DOHH2 (cell line): ENCODE measurements at regions not wholly inside any gene's neighbourhood (a gene's known extent, or its start where the extent isn't known, plus 50 kb on each side); places are given as distances from the start of the nearest gene placed in this dataset.

Source experiments
- H3F3A ChIP-seq: fragments of 200-600 bp; sonication (generic), shearing (Covaris generic); 2 replicates; pipeline ENCODE4 v1.6.0; 2016; ENCODE audit warnings: antibody characterized with exemption, mild to moderate bottlenecking; ENCODE audit not compliant: control insufficient read depth, insufficient read depth
- H3K27ac ChIP-seq: fragments of 200-600 bp; sonication (generic); 2 replicates; pipeline ENCODE4 v1.5.1; 2014; ENCODE audit warnings: low read depth, mild to moderate bottlenecking, low read length, moderate library complexity
- H3K27me3 ChIP-seq: fragments of 200-600 bp; sonication (generic); 2 replicates; pipeline ENCODE4 v1.6.1; 2014; ENCODE audit warnings: mild to moderate bottlenecking, low read length, mixed read lengths; ENCODE audit not compliant: control insufficient read depth
- H3K36me3 ChIP-seq: fragments of 200-600 bp; sonication (generic); 2 replicates; pipeline ENCODE4 v1.6.1; 2014; ENCODE audit warnings: mild to moderate bottlenecking, low read length, moderate library complexity, mixed read lengths; ENCODE audit not compliant: control insufficient read depth
- H3K4me1 ChIP-seq: fragments of 200-600 bp; sonication (generic); 2 replicates; pipeline ENCODE4 v1.6.1; 2014; ENCODE audit warnings: mild to moderate bottlenecking, low read length, mixed read lengths; ENCODE audit not compliant: control insufficient read depth
- H3K4me2 ChIP-seq: fragments of 200-600 bp; sonication (generic); 2 replicates; pipeline ENCODE4 v1.6.0; 2014; ENCODE audit warnings: mild to moderate bottlenecking, low read length, moderate library complexity
- H3K4me3 ChIP-seq: fragments of 200-600 bp; sonication (generic); 2 replicates; pipeline ENCODE4 v1.5.1; 2014; ENCODE audit warnings: mild to moderate bottlenecking, low read length, mixed read lengths
- H3K79me2 ChIP-seq: fragments of 200-600 bp; sonication (generic); 2 replicates; pipeline ENCODE4 v1.6.1; 2014; ENCODE audit warnings: mild to moderate bottlenecking, low read length, mixed read lengths; ENCODE audit not compliant: control insufficient read depth
- H3K9me2 ChIP-seq: fragments of 200-600 bp; sonication (generic); replicated peaks from 2 replicates; pipeline ENCODE4 v1.6.1; 2014; ENCODE audit warnings: mild to moderate bottlenecking, low read length, mixed read lengths; ENCODE audit not compliant: control insufficient read depth
- H3K9me3 ChIP-seq: fragments of 200-600 bp; sonication (generic); 2 replicates; pipeline ENCODE4 v1.6.1; 2014; ENCODE audit warnings: antibody characterized with exemption, low read length, mixed read lengths; ENCODE audit not compliant: control insufficient read depth, insufficient read depth
- H4K20me1 ChIP-seq: fragments of 200-600 bp; sonication (generic); 2 replicates; pipeline ENCODE4 v1.6.0; 2014; ENCODE audit warnings: low read depth, mild to moderate bottlenecking, antibody characterized with exemption, low read length, moderate library complexity; ENCODE audit not compliant: control insufficient read depth, insufficient read depth
- CTCF ChIP-seq: fragments of 200-600 bp; sonication (generic); IDR thresholded peaks from one replicate; pipeline ENCODE4 v1.5.1; 2014; ENCODE audit warnings: antibody characterized with exemption, mild to moderate bottlenecking, low read depth, low read length; ENCODE audit not compliant: poor library complexity, severe bottlenecking
- EZH2phosphoT487 ChIP-seq: fragments of 200-600 bp; sonication (generic); IDR thresholded peaks from 2 replicates; pipeline ENCODE4 v1.6.1; 2017; ENCODE audit warnings: borderline replicate concordance, mild to moderate bottlenecking, antibody characterized with exemption, low read length, moderate library complexity, mixed read lengths

GRCh38 chr3:10700821-10701220 lies 115.2 kb upstream of the SLC6A11 start:
- H4K20me1 ChIP-seq, result no peaks in the 10 kb centered on the region
- H3K27ac ChIP-seq, result no peak overlapping the region
- H3K79me2 ChIP-seq, result no peaks in the 10 kb centered on the region
- no peaks in the 10 kb centered on the region for H3K36me3 ChIP-seq
- H3K27me3 ChIP-seq, result no peaks in the 10 kb centered on the region
- no peak overlapping the region for H3K4me2 ChIP-seq
- H3F3A ChIP-seq, result no peaks in the 10 kb centered on the region
- TF ChIP-seq EZH2phosphoT487 (no peak), CTCF (no peak)
- no peaks in the 10 kb centered on the region for H3K4me1 ChIP-seq
- H3K4me3 ChIP-seq, result no peak overlapping the region
- no peaks in the 10 kb centered on the region for H3K9me2 ChIP-seq
- no peaks in the 10 kb centered on the region for H3K9me3 ChIP-seq

GRCh38 chr3:10702961-10703740 lies 112.9 kb upstream of the SLC6A11 start:
- Histone ChIP-seq H3F3A (no peaks in the 10 kb centered on the region), H3K9me2 (no peaks in the 10 kb centered on the region), H3K36me3 (no peaks in the 10 kb centered on the region), H4K20me1 (no peaks in the 10 kb centered on the region), H3K27ac (no peak overlapping the region), H3K9me3 (no peaks in the 10 kb centered on the region), H3K79me2 (no peaks in the 10 kb centered on the region), H3K4me1 (no peaks in the 10 kb centered on the region), H3K4me3 (no peak overlapping the region), H3K4me2 (no peak overlapping the region), H3K27me3 (no peaks in the 10 kb centered on the region)
- TF ChIP-seq EZH2phosphoT487 (no peak), CTCF (no peak)

- no peak overlapping the region for H3K27ac ChIP-seq
- no peaks in the 10 kb centered on the region for H4K20me1 ChIP-seq
- H3K9me2 ChIP-seq, result no peaks in the 10 kb centered on the region
- TF ChIP-seq EZH2phosphoT487 (no peak), CTCF (peak; percentile 19)
- H3K27me3 ChIP-seq, result no peaks in the 10 kb centered on the region
- H3F3A ChIP-seq, result no peaks in the 10 kb centered on the region
- H3K36me3 ChIP-seq, result no peaks in the 10 kb centered on the region
- no peaks in the 10 kb centered on the region for H3K79me2 ChIP-seq
- no peak overlapping the region for H3K4me3 ChIP-seq
- H3K4me1 ChIP-seq, result no peaks in the 10 kb centered on the region
- no peaks in the 10 kb centered on the region for H3K9me3 ChIP-seq
- no peak overlapping the region for H3K4me2 ChIP-seq
Measured at GRCh38 chr3:10703875-10704274, 112.2 kb upstream of the SLC6A11 start.
